HL-60/S4 treated with retinoic acid at 250 ng/mL for 4 days and 3 days (cell line): ENCODE measurements at regions not wholly inside any gene's neighbourhood (a gene's known extent, or its start where the extent isn't known, plus 50 kb on each side); places are given as distances from the start of the nearest gene placed in this dataset.

ENCODE experiments used
- in situ Hi-C: fragments of 300-500 bp; cut with MboI; formaldehyde crosslinking; loops from 2 replicates; pipeline ENCODE4 v1.7.0; 2022; ENCODE audit warnings: low sequenced_read_pairs

DNA sequence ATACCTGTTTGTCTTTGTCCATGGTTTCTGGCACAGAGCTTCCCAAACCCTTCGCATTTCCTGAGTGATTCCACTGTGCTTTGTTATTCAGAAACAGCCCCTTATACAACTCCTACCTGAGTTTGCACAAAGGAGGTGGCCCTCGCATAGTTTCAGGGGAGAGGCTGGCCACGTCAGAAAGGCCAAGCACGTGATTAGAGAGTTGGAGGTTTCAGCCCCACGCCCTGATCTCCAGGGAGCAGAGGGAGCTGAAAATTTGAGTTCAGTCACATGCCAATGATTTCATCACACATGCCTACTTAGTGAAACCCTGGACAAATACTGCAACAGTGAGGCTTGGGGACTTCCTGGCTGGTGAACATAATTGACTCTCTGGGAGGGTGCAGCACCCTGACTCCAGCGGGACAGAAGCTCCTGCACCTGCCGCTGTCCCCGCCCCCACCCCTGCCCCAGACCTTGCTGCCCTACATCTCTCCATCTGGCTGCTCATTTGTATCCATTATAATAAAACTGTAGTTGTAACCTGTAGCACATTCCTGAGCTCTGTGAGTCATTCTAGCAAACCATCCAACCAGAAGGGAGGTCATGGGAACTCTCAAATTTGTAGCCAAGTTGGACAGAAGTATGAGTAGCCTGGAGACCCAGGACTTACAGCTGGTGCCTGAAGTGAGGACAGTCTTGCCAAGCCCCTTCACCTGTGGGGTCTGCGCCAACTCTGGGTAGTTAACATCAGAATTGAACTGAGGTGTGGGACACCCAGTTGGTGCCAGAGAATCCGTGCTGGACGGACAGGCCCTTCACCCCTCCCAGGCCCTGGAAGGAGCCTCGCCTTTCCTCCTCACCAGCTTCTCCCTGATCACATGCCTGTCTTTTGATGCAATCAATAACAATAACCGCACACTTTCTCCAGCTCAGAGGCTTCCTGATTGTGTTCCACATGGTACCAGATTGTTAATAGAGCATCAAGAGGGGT lies 224.3 kb downstream of the ANAPC1 start:
- in situ Hi-C loops, result loop anchor here (25.0 kb wide), 1 partner anchor 172 kb away; no protein-coding TSS in a partner anchor

DNA sequence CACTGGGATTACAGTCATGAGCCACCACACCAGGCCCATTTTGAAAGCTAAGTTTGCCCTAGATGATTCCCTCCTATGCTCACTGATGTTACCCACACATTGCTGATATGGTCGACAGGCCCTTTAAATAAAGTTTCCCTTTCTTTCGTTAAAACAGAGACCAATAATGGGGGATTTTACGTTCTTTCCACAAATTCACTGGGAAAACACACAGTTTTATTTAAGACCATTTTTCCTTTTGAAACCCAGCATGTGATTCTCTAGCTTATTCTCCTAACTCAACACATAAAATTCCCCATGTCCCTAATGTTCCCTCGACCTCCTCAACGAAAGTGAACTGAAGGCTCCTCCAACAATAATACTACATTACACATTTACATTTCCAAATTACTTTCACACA lies 223.2 kb downstream of the ANAPC1 start:
- in situ Hi-C loops, result loop anchor here (25.0 kb wide), 1 partner anchor 174 kb away; no protein-coding TSS in a partner anchor

- in situ Hi-C loops, result loop anchor here (25.0 kb wide), 1 partner anchor 174 kb away; no protein-coding TSS in a partner anchor
Observed at GRCh38 chr2:111661286-111661940, 222.6 kb downstream of the ANAPC1 start.

- in situ Hi-C loops, result loop anchor here (25.0 kb wide), 1 partner anchor 175 kb away; no protein-coding TSS in a partner anchor
Observed at GRCh38 chr2:111662039-111662770, 221.8 kb downstream of the ANAPC1 start.

DNA sequence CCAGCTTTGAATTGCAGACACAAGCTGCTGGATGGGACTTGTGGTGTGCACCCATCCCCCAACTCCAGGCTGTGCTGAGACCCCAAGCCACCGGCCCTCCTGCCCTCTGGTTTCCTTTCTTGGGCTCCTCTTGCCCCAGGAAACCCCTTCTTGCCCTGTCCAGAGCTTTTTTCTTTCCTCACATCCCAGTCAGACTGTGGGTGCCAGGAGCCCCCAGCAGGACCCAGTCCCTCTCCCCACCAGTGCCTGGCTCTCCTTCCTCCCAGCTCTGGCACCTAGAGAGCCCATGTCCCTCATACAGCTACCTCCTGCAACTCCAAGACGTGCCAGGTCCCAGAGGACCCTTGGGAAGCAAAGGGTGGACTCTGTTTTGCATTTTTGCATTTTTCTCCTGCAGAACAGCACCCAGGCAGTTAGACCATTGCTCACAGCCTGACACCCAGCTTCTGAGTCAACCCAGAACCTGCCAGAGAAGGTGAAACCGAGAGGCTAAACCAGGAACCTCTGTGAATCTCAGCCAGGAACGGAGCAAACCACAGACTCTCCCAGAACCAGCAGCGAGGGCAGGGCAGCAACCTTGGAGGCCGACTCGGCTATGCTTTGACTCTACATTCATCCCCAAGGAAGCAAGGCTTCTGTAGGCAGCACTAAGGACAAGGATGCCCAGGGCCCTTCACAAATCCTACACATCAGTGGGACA lies 221.1 kb downstream of the ANAPC1 start:
- in situ Hi-C loops, result loop anchor here (25.0 kb wide), 1 partner anchor 176 kb away; no protein-coding TSS in a partner anchor

DNA sequence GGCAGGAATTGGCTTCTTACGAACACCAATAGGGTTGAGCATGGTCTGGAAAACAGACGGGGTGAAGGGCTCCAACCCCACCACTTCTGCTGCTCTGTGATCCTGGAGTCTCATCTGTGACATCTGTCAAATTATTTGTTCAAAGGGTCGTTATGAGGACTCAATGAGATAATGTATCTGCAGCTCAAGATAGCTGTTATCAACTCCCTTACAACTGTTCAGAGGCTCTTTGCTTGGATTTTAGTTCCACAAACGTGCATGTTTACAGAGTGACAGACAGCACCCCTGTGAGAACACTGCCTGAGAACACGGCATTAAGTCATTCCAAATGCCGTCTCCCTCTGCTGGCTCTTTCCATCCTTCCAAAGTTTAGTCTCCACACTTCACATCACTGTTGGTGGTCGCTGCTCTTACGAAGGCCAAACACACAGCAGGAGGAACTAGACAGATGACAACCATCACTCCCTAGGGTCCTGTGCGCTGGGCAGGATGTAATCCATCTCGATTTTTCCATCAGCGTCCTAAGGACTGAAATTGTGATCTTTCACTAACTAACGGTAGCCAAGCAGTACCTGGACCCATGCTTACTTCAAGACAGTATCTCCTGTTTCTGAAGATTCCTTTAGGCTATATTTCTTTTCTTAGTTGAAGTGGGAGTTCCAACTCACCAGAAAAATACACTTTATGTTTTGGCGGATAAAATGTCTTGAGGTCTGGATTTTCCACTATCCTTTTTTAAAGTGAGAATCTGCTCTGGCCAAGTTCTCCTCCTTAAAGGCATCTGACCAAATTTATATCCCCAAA lies 220.3 kb downstream of the ANAPC1 start:
- in situ Hi-C loops, result loop anchor here (25.0 kb wide), 1 partner anchor 176 kb away; no protein-coding TSS in a partner anchor

GRCh38 chr2:111664275-111664850 lies 219.6 kb downstream of the ANAPC1 start:
- in situ Hi-C loops, result loop anchor here (25.0 kb wide), 1 partner anchor 177 kb away; no protein-coding TSS in a partner anchor

GRCh38 chr2:111665011-111665410 lies 219.0 kb downstream of the ANAPC1 start:
- in situ Hi-C loops, result loop anchor here (25.0 kb wide), 1 partner anchor 178 kb away; no protein-coding TSS in a partner anchor

DNA sequence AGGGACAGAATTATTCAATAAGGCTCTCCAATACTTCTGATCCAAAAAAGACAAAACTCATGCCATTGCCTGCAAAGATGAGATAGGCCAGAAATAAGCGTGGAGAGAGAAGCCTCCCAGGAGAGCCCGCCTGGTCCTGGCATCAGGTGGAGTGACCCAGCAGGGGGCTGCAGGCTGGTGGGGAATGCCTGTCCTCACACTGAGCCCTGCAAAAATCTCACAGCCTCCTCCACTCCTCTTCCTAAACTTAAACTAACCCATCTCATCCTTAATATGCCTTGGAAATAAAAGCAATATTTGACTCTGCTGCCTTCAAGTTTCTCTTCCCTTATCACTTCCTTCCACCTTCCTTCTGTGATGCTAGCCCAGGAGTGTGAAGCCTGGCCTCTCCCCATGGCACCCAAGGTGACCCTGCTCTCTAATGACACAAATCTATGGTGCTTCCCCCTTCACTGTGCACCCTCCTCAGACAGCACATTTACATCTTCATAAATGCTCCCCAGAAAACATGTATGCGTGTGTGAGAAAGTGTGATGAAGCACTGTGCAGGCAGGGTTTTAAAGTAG lies 218.4 kb downstream of the ANAPC1 start:
- in situ Hi-C loops, result loop anchor here (25.0 kb wide), 1 partner anchor 178 kb away; no protein-coding TSS in a partner anchor

DNA sequence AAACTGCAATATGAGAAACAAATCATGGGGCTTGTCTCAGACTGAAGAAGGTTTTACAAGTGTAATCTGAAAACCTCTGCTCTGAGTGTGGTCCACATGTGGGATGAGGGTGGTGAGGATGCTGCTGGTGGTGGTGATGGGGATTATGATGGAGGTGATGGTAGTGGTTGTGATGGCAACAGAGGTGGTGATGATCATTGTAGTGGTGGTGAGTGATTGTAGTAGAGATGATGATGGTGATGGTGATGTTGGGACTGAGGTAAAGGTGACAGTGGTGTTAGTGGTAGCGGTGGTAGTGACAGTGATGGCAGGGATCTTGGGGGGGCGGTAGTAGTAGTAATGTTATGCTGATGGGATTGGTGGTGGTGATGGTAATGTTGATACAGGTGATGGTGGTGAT lies 217.8 kb downstream of the ANAPC1 start:
- in situ Hi-C loops, result loop anchor here (25.0 kb wide), 1 partner anchor 179 kb away; no protein-coding TSS in a partner anchor

DNA sequence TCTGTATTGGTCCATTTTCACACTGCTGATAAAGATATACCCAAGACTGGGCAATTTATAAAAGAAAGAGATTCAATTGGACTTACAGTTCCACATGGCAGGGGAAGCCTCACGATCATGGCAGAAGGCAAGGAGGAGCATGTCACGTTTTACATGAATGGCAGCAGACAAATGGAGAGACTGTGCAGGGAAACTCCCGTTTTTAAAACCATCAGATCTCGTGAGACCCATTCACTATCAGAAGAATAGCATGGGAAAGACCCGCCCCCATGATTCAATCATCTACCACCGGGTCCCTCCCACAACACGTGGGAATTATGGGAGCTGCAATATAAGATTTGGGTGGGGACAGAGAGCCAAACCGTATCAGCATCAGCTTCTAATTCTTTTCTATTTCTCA lies 217.0 kb downstream of the ANAPC1 start:
- in situ Hi-C loops, result loop anchor here (25.0 kb wide), 1 partner anchor 180 kb away; no protein-coding TSS in a partner anchor

DNA sequence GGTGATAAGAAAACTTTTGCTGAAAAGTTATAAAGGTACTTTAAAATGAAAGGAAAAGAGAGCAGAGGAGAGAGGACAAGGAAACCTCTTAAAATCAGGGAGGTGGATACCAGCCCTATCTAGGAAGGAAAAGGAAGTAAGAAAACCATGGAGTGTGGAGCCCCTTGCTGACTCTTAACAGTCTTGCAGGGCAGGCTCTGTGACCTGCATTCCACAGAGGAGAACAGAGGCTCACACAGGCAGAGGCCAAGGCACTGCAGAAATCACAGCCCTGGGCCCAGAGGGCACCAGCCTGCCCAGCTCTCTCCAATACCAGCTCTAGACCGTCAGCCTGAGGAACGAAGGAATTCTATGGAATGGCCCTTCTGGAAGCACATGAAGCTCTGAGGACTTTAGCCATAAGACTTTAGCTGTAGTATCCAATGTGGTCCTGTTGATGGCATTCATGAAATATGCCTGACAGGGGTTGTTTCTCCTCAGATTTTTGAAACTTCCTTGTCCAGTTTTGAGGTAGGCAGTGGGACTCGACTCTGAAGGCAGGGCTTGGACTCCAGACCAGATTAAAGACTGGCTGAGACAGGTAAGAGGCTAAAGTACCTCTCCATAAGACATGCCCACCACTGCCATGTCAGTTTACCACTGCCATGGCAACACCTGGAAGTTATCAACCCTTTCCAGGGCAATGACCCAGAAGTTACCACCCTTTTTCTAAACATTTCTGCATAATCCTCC lies 216.3 kb downstream of the ANAPC1 start:
- in situ Hi-C loops, result loop anchor here (25.0 kb wide), 1 partner anchor 180 kb away; no protein-coding TSS in a partner anchor

DNA sequence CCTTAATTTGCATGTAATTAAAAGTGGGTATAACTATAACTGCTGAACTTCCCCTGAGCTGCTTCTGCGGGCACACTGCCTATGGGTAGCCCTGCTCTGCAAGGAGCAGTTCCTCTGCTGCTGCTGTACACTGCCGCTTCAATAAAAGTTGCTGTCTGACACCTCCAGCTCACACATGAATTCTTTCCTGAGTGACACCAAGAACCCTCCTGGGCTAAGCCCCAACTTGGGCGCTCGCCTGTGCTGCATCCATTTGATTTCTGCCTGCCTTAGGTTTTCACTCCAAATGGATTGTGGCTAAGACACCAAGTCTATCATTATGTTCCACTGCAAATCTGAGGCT lies 215.7 kb downstream of the ANAPC1 start:
- in situ Hi-C loops, result loop anchor here (25.0 kb wide), 1 partner anchor 181 kb away; no protein-coding TSS in a partner anchor

- in situ Hi-C loops, result loop anchor here (25.0 kb wide), 1 partner anchor 181 kb away; no protein-coding TSS in a partner anchor
Observed at GRCh38 chr2:111668741-111669140, 215.3 kb downstream of the ANAPC1 start.

GRCh38 chr2:111669928-111670695 lies 213.9 kb downstream of the ANAPC1 start:
- in situ Hi-C loops, result loop anchor here (25.0 kb wide), 1 partner anchor 183 kb away; no protein-coding TSS in a partner anchor

DNA sequence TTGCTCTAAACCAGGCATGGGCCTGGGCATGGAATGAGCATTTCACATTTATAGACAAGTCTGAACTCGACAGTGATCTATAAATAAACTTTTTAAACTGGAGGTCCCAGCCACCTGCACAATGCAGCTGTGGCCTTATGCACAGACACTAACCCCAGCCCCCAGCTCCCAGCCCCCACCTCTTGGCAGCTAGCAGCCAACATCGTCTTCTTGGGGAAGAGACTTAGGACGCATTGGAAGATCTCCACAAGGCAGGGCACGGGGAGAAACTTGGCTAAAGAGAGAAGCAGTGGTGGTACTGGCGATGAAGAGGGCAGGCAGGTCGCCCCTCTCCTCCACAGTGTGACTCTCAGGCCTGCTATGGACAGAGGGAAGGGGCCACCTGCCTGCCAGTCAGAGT lies 213.2 kb downstream of the ANAPC1 start:
- in situ Hi-C loops, result loop anchor here (25.0 kb wide), 1 partner anchor 183 kb away; no protein-coding TSS in a partner anchor
